Right lobe of liver (tissue), 4 donors: ENCODE measurements at regions not wholly inside any gene's neighbourhood (a gene's known extent, or its start where the extent isn't known, plus 50 kb on each side); places are given as distances from the start of the nearest gene placed in this dataset.

Source experiments
- CTCF ChIP-seq, 4 donors: fragments of 200-600 bp in 3 of 4; fragments of 450-650 bp in 1 of 4; IDR thresholded peaks; one replicate each; pipeline versions ENCODE4 v1.5.1 to v1.8.0; 2016 to 2022; ENCODE audit warnings: antibody characterized with exemption in 4 of 4, mild to moderate bottlenecking in 2 of 4
- POLR2A ChIP-seq: fragments of 450-650 bp; IDR thresholded peaks from one replicate; pipeline ENCODE4 v1.6.1; 2017; ENCODE audit warnings: antibody characterized with exemption, mild to moderate bottlenecking
- donor health status: DM: no; HTN: no; CAD: no.
- donor health status: DM: no; HTN: no; CAD: no.
- donor health status: DM: no; HTN: yes; CAD: no.

GRCh38 chr10:47101196-47101595, 190.0 kb downstream of the PTPN20 start:
- TF ChIP-seq CTCF (IDR thresholded peaks at IDR 0.05) (no peak), POLR2A (no peak)
